Spleen (tissue), 7 donors: ENCODE measurements at regions not wholly inside any gene's neighbourhood (a gene's known extent, or its start where the extent isn't known, plus 50 kb on each side); places are given as distances from the start of the nearest gene placed in this dataset.

Source experiments
- POLR2A ChIP-seq, 3 donors: fragments of 450-650 bp; IDR thresholded peaks; one replicate each; pipeline ENCODE4 v1.5.1; 2017; ENCODE audit warnings: antibody characterized with exemption in 3 of 3, mild to moderate bottlenecking in 1 of 3
- POLR2AphosphoS5 ChIP-seq, 3 donors: sonication (generic); formaldehyde crosslinking; IDR thresholded peaks; one replicate each; pipeline ENCODE4 v1.5.1; 2017; ENCODE audit warnings: antibody characterized with exemption in 3 of 3
- TF ChIP-seq, protein P1 (sequence below), 11 experiments: fragments of 200-600 bp in 7 of 11; fragments of 450-650 bp in 4 of 11; sonication (generic) in 4 of 11; IDR thresholded peaks in 8 of 11; conservative IDR thresholded peaks in 3 of 11; 1 replicate in 7 of 11; 2 replicates in 4 of 11; pipeline versions ENCODE4 v1.4.0 to v1.8.0; 2016 to 2021; ENCODE audit warnings: antibody characterized with exemption in 11 of 11, inconsistent platforms in 4 of 11, mild to moderate bottlenecking in 1 of 11
- donor health status: DM: no; HTN: no; CAD: no; lungs with moderate emphysema.
- donor health status: DM: no; HTN: no; CAD: no.
- donor health status: DM: no; HTN: no; CAD: no.

DNA sequence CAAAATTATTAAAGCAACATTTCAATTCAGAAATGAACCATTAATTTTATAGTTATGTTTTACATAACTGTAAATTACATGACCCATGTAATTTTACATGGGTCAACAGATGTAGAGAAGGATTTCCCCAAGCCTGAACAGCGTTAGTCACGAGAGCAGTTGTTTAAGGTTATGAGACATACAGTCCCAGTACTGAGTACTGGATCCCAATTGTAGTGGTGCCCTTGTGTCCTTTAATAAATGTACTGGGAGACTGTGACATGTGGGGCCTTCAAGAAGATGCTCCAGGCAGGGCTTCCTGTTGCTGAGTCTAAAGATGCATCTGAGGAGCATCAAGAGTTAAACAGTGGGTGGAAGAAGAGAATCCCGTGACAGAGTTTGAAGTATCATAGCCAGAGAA lies 125.5 kb upstream of the ZNF462 start:
- TF ChIP-seq POLR2AphosphoS5 (IDR thresholded peaks at IDR 0.05) (no peak), POLR2A (IDR thresholded peaks at IDR 0.05) (no peak)
- TF ChIP-seq, protein P1, sequence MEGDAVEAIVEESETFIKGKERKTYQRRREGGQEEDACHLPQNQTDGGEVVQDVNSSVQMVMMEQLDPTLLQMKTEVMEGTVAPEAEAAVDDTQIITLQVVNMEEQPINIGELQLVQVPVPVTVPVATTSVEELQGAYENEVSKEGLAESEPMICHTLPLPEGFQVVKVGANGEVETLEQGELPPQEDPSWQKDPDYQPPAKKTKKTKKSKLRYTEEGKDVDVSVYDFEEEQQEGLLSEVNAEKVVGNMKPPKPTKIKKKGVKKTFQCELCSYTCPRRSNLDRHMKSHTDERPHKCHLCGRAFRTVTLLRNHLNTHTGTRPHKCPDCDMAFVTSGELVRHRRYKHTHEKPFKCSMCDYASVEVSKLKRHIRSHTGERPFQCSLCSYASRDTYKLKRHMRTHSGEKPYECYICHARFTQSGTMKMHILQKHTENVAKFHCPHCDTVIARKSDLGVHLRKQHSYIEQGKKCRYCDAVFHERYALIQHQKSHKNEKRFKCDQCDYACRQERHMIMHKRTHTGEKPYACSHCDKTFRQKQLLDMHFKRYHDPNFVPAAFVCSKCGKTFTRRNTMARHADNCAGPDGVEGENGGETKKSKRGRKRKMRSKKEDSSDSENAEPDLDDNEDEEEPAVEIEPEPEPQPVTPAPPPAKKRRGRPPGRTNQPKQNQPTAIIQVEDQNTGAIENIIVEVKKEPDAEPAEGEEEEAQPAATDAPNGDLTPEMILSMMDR (IDR thresholded peaks at IDR 0.05 in 8 of 11, conservative IDR thresholded peaks at IDR 0.05 in 3 of 11) = no peak
